Pancreas (tissue), 10 donors: ENCODE measurements at regions not wholly inside any gene's neighbourhood (a gene's known extent, or its start where the extent isn't known, plus 50 kb on each side); places are given as distances from the start of the nearest gene placed in this dataset.

Source experiments
- ATAC-seq, 4 donors: fragments of 200-7000 bp; cut with Tn5 transposase; one replicate each; pipeline versions ENCODE4 v1.8.0 to v1.9.1; 2020; ENCODE audit warnings: mild to moderate bottlenecking in 4 of 4, moderate library complexity in 4 of 4
- DNase-seq, 6 donors: peaks; one replicate each; pipeline ENCODE4 v3.0.0-alpha.2; 2020
- FAIRE-seq: peaks from 2 replicates; lab custom pipeline; 2012; peaks lifted over from hg19 to GRCh38; lab: Jason Lieb, UNC
- H3K27ac ChIP-seq, 4 donors: fragments of 200-600 bp; sonication (generic); 1 replicate in 3 of 4; 2 replicates in 1 of 4; pipeline versions ENCODE4 v1.5.0 to v1.8.0; 2020
- H3K27me3 ChIP-seq, 4 donors: fragments of 200-600 bp; one replicate each; pipeline ENCODE4 v1.8.0; 2021
- H3K36me3 ChIP-seq, 3 donors: fragments of 200-600 bp; sonication (generic) in 1 of 3; one replicate each; pipeline versions ENCODE4 v1.5.0 to v1.8.0; 2020 to 2021
- H3K4me1 ChIP-seq, 3 donors: fragments of 200-600 bp; one replicate each; pipeline ENCODE4 v1.8.0; 2021
- H3K4me3 ChIP-seq, 4 donors: fragments of 200-600 bp; sonication (generic) in 2 of 4; one replicate each; pipeline versions ENCODE4 v1.5.0 to v1.8.0; 2020 to 2021
- H3K9me3 ChIP-seq, 4 donors: fragments of 200-600 bp; one replicate each; pipeline ENCODE4 v1.8.0; 2021
- WGBS, 2 donors: extraction: QIAGEN DNeasy Blood & Tissue Kit; methylation state at CpG; one replicate each; pipeline ENCODE4 v1.1.7; 2013; 5-methylcytosine and 5-hydroxymethylcytosine counted together
- intact Hi-C, 3 donors: fragments of 100-400 bp; cut with DNase I; formaldehyde crosslinking; loops; one replicate each; pipeline versions ENCODE4 v1.11.1 to v1.14.2; 2022
- TF ChIP-seq, protein P1 (sequence below), 4 donors: fragments of 200-600 bp; sonication (generic) in 3 of 4; IDR thresholded peaks; one replicate each; pipeline versions ENCODE4 v1.5.0 to v1.8.0; 2021; ENCODE audit warnings: antibody characterized with exemption in 4 of 4
- donor health status: healthy with polysubstance abuse.
- donor health status: DM: no; HTN: no; CAD: no; lungs with moderate emphysema.
- donor health status: DM: no; HTN: no; CAD: no.
- donor health status: control.
- donor health status: control.
- donor health status: Bipolar disorder and iron deficiency.
- donor health status: DM: yes; HTN: yes; CAD: no.
- donor health status: DM: no; HTN: no; CAD: no.
- donor health status: DM: no; HTN: no; CAD: no.
- donor health status: DM: yes; HTN: yes; CAD: no.

DNA sequence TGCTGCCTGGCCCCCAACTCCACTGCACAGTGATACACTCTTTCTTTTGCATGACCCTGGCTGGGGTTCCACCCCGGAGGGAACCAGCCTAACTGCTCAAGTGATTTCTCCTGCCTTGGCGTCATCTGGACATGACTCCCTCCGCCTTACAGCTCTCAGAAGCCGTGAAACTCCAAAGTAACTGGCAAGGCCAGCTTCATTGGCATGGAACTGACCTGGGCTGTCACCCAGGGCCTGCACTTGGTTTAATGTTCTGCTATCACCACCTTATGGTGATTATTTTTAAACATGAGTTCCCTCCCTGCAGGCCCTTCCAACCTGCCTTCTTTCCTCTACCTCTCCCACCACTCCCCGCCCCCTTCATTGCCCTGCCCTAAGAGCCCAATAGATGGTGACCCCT is 139.7 kb upstream of the CDH5 start:
- no peak overlapping the region for H3K27ac ChIP-seq
- H3K9me3 ChIP-seq: no peaks in the 10 kb centered on the region
- no peak for DNase-seq
- no peaks in the 10 kb centered on the region for H3K4me1 ChIP-seq
- H3K27me3 ChIP-seq: no peaks in the 10 kb centered on the region
- no peak for FAIRE-seq
- TF ChIP-seq, protein P1, sequence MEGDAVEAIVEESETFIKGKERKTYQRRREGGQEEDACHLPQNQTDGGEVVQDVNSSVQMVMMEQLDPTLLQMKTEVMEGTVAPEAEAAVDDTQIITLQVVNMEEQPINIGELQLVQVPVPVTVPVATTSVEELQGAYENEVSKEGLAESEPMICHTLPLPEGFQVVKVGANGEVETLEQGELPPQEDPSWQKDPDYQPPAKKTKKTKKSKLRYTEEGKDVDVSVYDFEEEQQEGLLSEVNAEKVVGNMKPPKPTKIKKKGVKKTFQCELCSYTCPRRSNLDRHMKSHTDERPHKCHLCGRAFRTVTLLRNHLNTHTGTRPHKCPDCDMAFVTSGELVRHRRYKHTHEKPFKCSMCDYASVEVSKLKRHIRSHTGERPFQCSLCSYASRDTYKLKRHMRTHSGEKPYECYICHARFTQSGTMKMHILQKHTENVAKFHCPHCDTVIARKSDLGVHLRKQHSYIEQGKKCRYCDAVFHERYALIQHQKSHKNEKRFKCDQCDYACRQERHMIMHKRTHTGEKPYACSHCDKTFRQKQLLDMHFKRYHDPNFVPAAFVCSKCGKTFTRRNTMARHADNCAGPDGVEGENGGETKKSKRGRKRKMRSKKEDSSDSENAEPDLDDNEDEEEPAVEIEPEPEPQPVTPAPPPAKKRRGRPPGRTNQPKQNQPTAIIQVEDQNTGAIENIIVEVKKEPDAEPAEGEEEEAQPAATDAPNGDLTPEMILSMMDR (IDR thresholded peaks at IDR 0.05): no peak
- ATAC-seq: no peak
- H3K4me3 ChIP-seq: no peak overlapping the region
- intact Hi-C loops: no loop called here
- 82 to 88% methylated on average over 5 of the region's 5 CpGs for WGBS, 2 donors
- no peaks in the 10 kb centered on the region for H3K36me3 ChIP-seq

DNA sequence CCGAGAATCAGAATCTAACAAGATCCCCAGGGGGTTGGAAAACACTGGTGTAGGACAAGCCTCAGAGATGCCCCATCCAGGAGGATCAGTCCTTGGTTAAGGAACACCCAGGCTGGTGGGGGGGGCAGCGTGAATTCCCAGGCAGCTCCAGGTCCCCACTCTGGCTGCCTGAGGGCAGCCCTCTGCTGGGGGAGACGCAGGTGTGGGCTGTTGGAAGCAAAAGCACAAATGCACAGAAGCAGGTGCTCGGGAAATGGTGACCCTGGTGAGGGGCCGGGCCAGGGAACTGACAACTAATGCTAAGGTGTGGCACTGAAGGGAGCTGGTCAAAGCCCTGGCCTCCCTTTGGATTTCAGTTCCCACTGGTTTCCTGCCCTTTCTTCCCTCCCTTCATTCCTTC is 140.8 kb upstream of the CDH5 start:
- FAIRE-seq (no peak), DNase-seq (no peak), ATAC-seq (no peak)
- H3K4me1 ChIP-seq: no peaks in the 10 kb centered on the region
- H3K27ac ChIP-seq: no peak overlapping the region
- TF ChIP-seq, protein P1 (IDR thresholded peaks at IDR 0.05): no peak
- intact Hi-C loops: no loop called here
- no peaks in the 10 kb centered on the region for H3K27me3 ChIP-seq
- no peak overlapping the region for H3K4me3 ChIP-seq
- 63 to 71% methylated on average over 5 of the region's 5 CpGs for WGBS, 2 donors
- H3K36me3 ChIP-seq: no peaks in the 10 kb centered on the region
- no peaks in the 10 kb centered on the region for H3K9me3 ChIP-seq

DNA sequence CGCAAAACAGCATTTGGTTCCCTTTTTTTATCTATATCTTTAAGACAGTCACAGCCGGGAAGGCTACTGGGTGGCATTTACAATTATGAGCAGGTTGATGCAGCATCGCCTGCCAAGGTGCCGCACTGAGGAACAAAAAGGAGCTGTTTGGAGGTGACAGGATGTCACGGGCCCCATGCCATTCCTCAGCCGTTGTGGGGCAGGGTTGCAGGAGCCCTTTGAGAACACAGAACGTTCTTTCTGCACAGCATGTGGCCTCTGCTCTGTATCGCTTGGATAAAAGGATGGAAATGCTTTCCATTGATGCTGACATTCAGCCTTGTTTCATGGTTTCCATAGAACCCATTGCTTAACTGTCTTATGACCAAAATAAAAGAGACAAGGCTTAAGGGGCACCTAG is 141.9 kb upstream of the CDH5 start:
- intact Hi-C loops: no loop called here
- H3K4me3 ChIP-seq: no peak overlapping the region
- H3K4me1 ChIP-seq: no peaks in the 10 kb centered on the region
- FAIRE-seq (no peak), ATAC-seq (no peak), DNase-seq (no peak)
- H3K36me3 ChIP-seq: no peaks in the 10 kb centered on the region
- WGBS, 2 donors: 29 to 32% methylated on average over 8 of the region's 8 CpGs
- TF ChIP-seq, protein P1 (IDR thresholded peaks at IDR 0.05): no peak
- no peaks in the 10 kb centered on the region for H3K9me3 ChIP-seq
- no peaks in the 10 kb centered on the region for H3K27me3 ChIP-seq
- no peak overlapping the region for H3K27ac ChIP-seq

DNA sequence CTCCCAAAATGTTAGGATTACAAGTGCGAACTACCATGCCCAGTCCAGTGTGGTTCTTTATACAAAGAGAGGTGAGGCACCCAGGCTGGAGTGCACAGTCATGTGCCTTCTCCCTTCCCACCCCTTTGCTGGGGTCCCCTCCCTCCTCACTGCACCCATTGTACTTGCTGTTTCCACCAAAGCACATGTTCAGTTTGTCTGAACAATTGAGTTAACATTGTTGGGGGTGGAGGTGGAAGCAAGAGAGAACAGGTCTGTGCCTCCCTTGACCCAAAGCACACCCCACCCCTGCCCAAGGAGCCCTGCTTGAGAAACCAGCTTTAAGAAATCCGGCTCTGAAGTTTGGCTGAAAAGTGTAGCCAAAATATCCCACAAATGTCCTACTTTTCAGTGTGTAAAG is 142.3 kb upstream of the CDH5 start:
- TF ChIP-seq, protein P1 (IDR thresholded peaks at IDR 0.05): no peak
- no peak overlapping the region for H3K4me3 ChIP-seq
- no peak overlapping the region for H3K27ac ChIP-seq
- no peaks in the 10 kb centered on the region for H3K9me3 ChIP-seq
- no peak for FAIRE-seq
- no peaks in the 10 kb centered on the region for H3K36me3 ChIP-seq
- 55 to 70% methylated on average over 2 of the region's 2 CpGs for WGBS, 2 donors
- no peak for ATAC-seq
- H3K4me1 ChIP-seq: no peaks in the 10 kb centered on the region
- DNase-seq: no peak
- no peaks in the 10 kb centered on the region for H3K27me3 ChIP-seq
- intact Hi-C loops: no loop called here

DNA sequence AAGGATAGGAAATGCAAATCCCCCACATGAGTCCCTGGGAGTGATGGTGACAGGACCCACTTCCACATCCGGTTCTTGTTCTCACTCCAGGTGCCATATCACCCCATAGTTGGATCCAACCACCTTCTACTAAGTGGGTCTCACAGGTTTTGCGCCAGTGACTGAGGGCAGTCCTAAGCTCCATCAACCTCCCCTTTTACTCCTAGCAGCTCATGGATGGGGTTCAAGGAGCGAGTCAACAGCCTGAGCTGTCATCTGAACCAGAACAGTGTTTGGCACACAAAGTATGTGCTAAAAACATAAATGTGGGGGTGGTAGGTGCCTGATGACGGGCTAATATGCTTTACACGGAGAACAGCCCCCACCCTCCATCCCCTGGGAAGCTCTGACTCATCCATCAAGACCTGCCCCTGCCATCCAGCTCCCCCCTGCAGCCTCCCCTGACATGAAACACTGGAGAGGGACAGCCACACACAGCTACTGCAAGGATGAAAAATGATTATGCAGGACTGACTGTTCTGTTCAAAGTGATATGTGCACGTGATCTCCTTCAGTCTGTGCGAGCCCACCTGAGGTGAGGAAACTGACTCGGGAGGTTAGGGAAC is 143.2 kb upstream of the CDH5 start:
- WGBS, 2 donors: 29 to 34% methylated on average over 8 of the region's 8 CpGs
- FAIRE-seq: no peak
- Histone ChIP-seq H3K27me3 (no peaks in the 10 kb centered on the region), H3K27ac (no peak overlapping the region), H3K9me3 (no peaks in the 10 kb centered on the region), H3K36me3 (no peaks in the 10 kb centered on the region), H3K4me3 (no peak overlapping the region), H3K4me1 (no peaks in the 10 kb centered on the region)
- TF ChIP-seq, protein P1 (IDR thresholded peaks at IDR 0.05): no peak
- intact Hi-C loops: no loop called here
- no peak for DNase-seq
- ATAC-seq: no peak
